Activated CD4-positive, alpha-beta memory T cell treated with anti-CD3 and anti-CD28 coated beads, Interleukin-2, amount 10 ng/mL, durations not matched to agents 7 days and 5 days (primary cell): ENCODE measurements at regions not wholly inside any gene's neighbourhood (a gene's known extent, or its start where the extent isn't known, plus 50 kb on each side); places are given as distances from the start of the nearest gene placed in this dataset.
"Not testable (repeated sequence)": the region's sequence is repeated elsewhere in the genome, so short reads cannot be mapped to it uniquely, and the experiment has no call there.

Experiments
- CTCF ChIA-PET: fragments of 350-600 bp; sonication (Branson Sonifier 250); formaldehyde crosslinking; loops from one replicate; lab custom pipeline; 2021; ENCODE audit warnings: antibody characterized with exemption, inconsistent platforms; lab: Charles Lee
- POLR2A ChIA-PET: fragments of 350-600 bp; sonication (Branson Sonifier 250); formaldehyde crosslinking; loops from one replicate; lab custom pipeline; 2021; ENCODE audit warnings: antibody characterized with exemption; lab: Charles Lee
- DNase-seq: peaks from one replicate; pipeline ENCODE4 v3.0.0-alpha.2; 2020
- H3K27ac Mint-ChIP-seq: one replicate; pipeline ENCODE4 v1.8.0; 2021; ENCODE audit warnings: mild to moderate bottlenecking, mixed read lengths
- H3K27me3 Mint-ChIP-seq: one replicate; pipeline ENCODE4 v1.8.0; 2021; ENCODE audit warnings: mixed read lengths
- H3K36me3 Mint-ChIP-seq: one replicate; pipeline ENCODE4 v1.8.0; 2021; ENCODE audit warnings: low read depth, mixed read lengths
- H3K4me1 Mint-ChIP-seq: one replicate; pipeline ENCODE4 v1.8.0; 2021; ENCODE audit warnings: mixed read lengths
- H3K4me3 Mint-ChIP-seq: one replicate; pipeline ENCODE4 v1.8.0; 2021; ENCODE audit warnings: mild to moderate bottlenecking, mixed read lengths
- H3K9me3 Mint-ChIP-seq: one replicate; pipeline ENCODE4 v1.8.0; 2021; ENCODE audit warnings: mixed read lengths

DNA sequence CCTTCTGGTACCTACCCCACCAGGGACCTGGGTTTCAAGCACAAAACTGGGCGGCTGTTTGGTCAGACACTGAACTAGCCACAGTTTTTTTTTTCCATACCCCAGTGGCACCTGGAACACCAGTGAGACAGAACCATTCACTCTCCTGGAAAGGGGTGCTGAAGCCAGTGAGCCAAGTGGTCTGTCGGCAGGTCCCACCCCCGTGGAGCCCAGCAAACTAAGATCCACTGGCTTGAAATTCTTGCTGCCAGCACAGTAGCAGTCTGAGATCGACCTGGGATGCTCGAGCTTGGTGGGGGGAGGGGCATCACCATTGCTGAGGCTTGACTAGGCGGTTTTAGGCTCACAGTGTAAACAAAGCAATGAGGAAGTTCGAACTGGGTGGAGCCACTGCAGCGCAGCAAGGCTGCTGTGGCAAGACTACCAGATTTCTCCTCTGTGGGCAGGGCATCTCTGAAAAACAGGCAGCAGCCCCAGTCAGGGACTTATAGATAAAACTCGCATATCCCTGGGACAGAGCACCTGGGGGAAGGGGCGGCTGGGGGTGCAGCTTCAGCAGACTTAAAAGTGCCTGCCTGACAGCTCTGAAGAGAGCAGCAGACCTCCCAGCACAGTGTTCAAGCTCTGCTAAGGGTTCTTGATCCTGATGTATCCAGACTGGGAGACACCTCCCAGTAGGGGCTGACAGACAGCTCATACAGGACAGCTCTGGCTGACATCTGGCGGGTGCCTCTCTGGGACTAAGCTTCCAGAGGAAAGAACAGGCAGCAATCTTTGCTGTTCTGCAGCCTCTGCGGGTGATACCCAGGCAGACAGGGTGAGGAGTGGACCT, 223.0 kb downstream of the COX18 start:
- POLR2A ChIA-PET = no interaction called here
- Mint-ChIP-seq H3K9me3 (peaks cover 2% of the 10 kb centered on the region), H3K27ac (no peak overlapping the region)

DNA sequence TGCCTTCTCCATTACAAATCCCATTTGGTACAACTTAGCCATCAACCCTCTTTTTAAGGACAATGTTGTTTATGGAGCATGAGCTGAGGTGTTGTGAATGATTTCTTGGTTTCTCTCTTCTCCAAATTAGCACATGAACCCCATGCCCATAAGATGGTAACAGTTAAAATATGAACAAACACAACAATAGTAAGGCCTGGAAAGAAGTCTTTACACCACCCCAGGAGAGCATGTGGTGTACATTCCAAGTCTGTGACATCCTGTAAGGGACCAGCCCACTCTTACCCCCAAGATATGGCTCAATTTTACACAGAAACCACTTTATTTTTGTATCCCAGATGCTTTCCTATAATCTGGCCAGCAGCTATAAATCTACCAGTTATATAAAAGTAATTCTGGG, 226.1 kb downstream of the COX18 start:
- no peak for DNase-seq
- Mint-ChIP-seq H3K4me3 (no peak overlapping the region), H3K36me3 (no peaks in the 10 kb centered on the region), H3K27ac (no peak overlapping the region), H3K4me1 (no peaks in the 10 kb centered on the region), H3K9me3 (peaks cover 2% of the 10 kb centered on the region), H3K27me3 (no peaks in the 10 kb centered on the region)
- CTCF ChIA-PET = no interaction called here
- POLR2A ChIA-PET = no interaction called here

More for the DNA sequence above, 223.0 kb downstream of the COX18 start:
- Mint-ChIP-seq H3K4me3 (no peak overlapping the region), H3K27me3 (no peaks in the 10 kb centered on the region), H3K4me1 (no peaks in the 10 kb centered on the region), H3K36me3 (no peaks in the 10 kb centered on the region)
- DNase-seq = no peak
- CTCF ChIA-PET = no interaction called here

DNA sequence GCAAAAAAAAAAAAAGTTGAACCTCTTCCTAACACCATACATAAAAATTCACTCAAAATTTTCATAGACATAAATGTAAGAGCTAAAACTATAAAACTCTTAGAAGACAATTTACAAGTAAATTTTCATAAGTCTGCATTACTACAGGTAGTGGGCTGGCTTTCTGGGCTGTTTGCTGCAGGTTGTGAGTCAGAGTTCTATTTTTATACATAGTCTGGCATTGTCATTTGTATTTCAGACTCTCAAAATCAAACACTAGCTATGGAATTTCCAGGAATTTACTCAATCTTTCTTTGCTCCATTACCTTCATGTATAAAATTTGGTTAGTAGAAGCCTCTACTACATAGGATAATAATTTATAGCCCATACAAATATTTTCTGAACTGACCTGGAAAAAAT, 227.2 kb downstream of the COX18 start:
- Mint-ChIP-seq H3K36me3 (no peaks in the 10 kb centered on the region), H3K4me3 (no peak overlapping the region), H3K27me3 (no peaks in the 10 kb centered on the region), H3K4me1 (no peaks in the 10 kb centered on the region), H3K27ac (no peak overlapping the region), H3K9me3 (peaks cover under 1% of the 10 kb centered on the region)
- ChIA-PET CTCF (interaction anchor here (0.7 kb wide), 1 partner anchor 69 kb away, joined by 4 read pairs; no protein-coding TSS in a partner anchor), POLR2A (no interaction called here)
- no peak for DNase-seq

DNA sequence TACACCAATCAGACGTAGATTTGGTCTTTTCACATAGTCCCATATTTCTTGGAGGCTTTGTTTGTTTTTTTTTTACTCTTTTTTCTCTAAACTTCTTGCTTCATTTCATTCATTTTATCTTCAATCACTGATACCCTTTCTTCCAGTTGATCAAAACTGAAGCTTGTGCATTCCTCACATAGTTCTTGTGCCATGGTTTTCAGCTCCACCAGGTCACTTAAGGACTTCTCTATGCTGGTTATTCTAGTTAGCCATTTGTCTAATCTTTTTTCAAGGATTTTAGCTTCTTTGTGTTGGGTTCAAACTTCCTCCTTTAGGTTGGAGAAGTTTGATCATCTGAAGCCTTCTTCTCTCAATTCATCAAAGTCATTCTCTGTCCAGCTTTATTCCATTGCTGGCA, 229.3 kb downstream of the COX18 start:
- H3K4me1 Mint-ChIP-seq, CTCF ChIA-PET, H3K36me3 Mint-ChIP-seq, H3K9me3 Mint-ChIP-seq, DNase-seq, H3K4me3 Mint-ChIP-seq, H3K27me3 Mint-ChIP-seq, POLR2A ChIA-PET, H3K27ac Mint-ChIP-seq: not testable (repeated sequence)

DNA sequence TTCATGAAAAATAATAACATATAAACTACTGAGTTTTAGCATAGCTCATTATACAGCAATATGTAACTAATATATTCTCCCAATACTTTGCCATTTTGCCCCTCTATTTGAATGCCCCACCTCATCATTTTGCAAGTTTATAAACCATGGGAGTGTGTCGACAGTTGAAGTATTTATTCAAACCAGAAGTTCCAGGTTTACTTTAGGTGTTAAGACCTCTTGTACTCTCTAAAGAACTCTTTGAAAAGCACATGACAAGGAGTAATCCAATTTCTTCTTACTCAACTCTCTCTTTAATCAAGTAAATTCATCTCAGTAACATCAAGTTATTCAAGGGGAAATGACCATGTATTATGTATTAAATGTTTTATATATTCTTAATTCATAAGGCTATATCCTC, 240.7 kb downstream of the COX18 start:
- POLR2A ChIA-PET = no interaction called here
- CTCF ChIA-PET = no interaction called here

DNA sequence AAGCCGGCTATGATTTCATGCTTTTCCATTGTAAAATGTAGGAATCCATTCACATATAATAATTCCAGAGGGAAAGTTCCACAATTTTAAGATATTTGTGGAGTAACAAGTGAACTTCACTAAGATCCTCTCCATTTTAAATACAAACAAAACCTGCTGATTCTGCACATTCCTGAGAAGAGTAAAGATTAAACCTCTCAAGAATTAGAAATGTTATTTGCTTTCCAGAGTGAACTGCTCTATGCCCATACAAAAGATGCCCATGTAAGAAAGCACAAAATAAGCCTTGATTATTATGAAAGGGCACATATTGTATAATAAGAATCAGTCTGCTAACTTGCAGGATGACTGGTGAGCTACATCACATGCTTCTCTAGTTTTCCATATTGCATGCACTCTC, 241.5 kb downstream of the COX18 start:
- ChIA-PET POLR2A (no interaction called here), CTCF (no interaction called here)
- Mint-ChIP-seq H3K4me1 (no peaks in the 10 kb centered on the region), H3K9me3 (peaks cover 5% of the 10 kb centered on the region), H3K27me3 (no peaks in the 10 kb centered on the region), H3K27ac (no peak overlapping the region), H3K4me3 (no peak overlapping the region), H3K36me3 (no peaks in the 10 kb centered on the region)
- no peak for DNase-seq

More for the DNA sequence above, 240.7 kb downstream of the COX18 start:
- Mint-ChIP-seq H3K4me1 (no peaks in the 10 kb centered on the region), H3K36me3 (no peaks in the 10 kb centered on the region), H3K4me3 (no peak overlapping the region), H3K27me3 (no peaks in the 10 kb centered on the region), H3K27ac (no peak overlapping the region), H3K9me3 (peaks cover 6% of the 10 kb centered on the region)
- DNase-seq = no peak

DNA sequence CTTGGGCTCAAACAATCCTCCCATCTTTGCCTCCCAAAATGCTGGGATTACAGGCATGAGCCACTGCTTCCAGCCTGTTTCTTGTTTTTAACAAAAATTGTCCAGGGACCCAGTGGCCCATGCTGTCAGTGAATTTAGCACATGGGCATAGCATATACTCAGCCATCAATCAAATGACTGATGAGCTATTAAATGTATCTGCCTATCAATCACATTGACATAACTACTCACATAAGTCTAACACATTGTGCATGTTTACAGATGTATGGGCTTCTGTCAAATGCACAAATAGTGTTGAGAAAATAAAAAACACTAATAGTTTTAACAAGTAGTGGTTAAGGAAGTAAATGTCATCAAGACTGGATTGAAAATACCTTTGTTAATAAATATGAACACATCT, 249.4 kb downstream of the COX18 start:
- Mint-ChIP-seq H3K27me3 (no peaks in the 10 kb centered on the region), H3K36me3 (no peaks in the 10 kb centered on the region), H3K4me1 (no peaks in the 10 kb centered on the region), H3K27ac (no peak overlapping the region), H3K9me3 (no peaks in the 10 kb centered on the region), H3K4me3 (no peak overlapping the region)
- CTCF ChIA-PET = no interaction called here
- POLR2A ChIA-PET = no interaction called here
- no peak for DNase-seq

DNA sequence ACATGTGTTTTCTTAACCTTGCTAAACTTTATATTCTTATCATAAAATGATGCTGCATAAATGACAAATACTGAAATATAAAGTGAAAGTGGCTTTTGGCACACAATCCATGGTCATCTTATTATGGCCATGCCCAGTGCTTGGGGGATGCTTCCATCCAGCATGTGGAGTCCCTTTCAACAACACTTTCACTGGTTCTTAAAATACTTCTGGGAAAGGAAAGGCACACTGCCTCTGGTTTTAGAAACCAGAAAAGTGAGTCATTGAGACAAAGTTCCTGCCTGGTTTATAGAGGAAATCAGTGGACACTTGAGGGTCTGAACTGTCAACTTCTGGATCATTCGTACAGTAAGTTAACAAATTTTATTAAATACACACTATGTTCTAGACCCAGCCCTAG, 248.0 kb upstream of the ADAMTS3 start:
- H3K27me3 Mint-ChIP-seq = no peaks in the 10 kb centered on the region
- CTCF ChIA-PET = no interaction called here
- H3K27ac Mint-ChIP-seq = no peak overlapping the region
- POLR2A ChIA-PET = no interaction called here
- H3K36me3 Mint-ChIP-seq = no peaks in the 10 kb centered on the region
- no peak overlapping the region for H3K4me3 Mint-ChIP-seq
- no peaks in the 10 kb centered on the region for H3K4me1 Mint-ChIP-seq
- no peaks in the 10 kb centered on the region for H3K9me3 Mint-ChIP-seq
- DNase-seq = no peak

DNA sequence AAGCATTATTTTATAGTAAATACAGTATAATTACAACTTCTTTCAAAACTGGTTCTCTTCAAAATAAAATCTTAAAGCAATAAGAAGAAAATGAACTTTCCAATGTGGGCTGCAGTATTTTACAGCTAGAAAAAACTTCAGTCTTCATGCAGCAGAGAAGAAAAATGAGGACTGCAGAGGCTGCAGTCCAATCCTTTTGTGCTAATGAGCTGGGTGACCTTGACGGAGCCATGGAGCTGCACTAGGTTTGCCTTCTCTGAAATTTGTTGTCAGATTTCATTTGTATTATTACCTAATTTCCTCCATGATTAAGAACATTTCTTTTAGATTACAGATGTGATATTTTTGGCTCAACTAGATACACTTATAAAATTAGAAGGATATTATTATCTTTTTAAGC, 245.2 kb upstream of the ADAMTS3 start:
- ChIA-PET CTCF (no interaction called here), POLR2A (no interaction called here)
- no peaks in the 10 kb centered on the region for H3K9me3 Mint-ChIP-seq
- H3K4me1 Mint-ChIP-seq = no peaks in the 10 kb centered on the region
- no peak overlapping the region for H3K4me3 Mint-ChIP-seq
- no peaks in the 10 kb centered on the region for H3K27me3 Mint-ChIP-seq
- no peak overlapping the region for H3K27ac Mint-ChIP-seq
- DNase-seq = no peak
- no peaks in the 10 kb centered on the region for H3K36me3 Mint-ChIP-seq

DNA sequence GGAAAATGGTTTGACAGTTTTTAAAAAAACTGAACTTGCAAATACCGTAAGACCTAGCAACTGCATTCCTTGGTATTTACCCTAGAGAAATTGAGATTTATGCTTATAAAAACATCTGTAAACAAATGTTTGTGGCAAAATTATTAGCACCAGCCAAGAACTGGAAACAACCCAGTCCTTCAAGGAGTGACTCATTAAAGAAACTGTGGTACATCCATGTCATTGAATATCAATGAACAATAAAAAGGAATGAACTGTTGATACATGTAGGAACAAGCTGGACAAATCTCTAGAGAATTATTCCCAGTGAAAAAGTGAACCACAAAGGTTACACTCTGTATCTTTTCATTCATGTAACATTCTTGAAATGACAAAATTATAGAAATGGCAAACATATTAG, 240.2 kb upstream of the ADAMTS3 start:
- no peaks in the 10 kb centered on the region for H3K9me3 Mint-ChIP-seq
- DNase-seq = no peak
- no peak overlapping the region for H3K27ac Mint-ChIP-seq
- no peaks in the 10 kb centered on the region for H3K27me3 Mint-ChIP-seq
- no peak overlapping the region for H3K4me3 Mint-ChIP-seq
- POLR2A ChIA-PET = no interaction called here
- H3K4me1 Mint-ChIP-seq = no peaks in the 10 kb centered on the region
- CTCF ChIA-PET = no interaction called here
- no peaks in the 10 kb centered on the region for H3K36me3 Mint-ChIP-seq

DNA sequence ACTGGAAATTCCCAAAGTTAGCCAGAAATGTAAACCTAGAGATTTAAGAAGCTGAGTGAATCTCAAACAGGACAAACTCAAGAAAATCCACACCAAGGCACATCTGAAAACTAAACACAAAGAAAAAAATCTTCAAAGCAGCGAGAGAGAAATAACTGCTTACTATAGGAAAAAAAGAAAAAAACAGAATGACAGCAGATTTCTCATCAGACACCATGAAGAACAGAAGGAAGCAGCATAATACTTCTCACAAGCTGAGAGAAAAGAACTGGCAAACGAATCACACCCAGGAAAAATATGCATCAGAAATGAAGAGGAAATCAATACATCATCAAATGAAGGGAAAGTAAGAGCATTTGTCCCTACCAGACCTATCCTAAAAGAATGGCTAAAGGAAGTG, 236.3 kb upstream of the ADAMTS3 start:
- H3K4me1 Mint-ChIP-seq = no peaks in the 10 kb centered on the region
- no peak overlapping the region for H3K27ac Mint-ChIP-seq
- CTCF ChIA-PET = no interaction called here
- H3K9me3 Mint-ChIP-seq = no peaks in the 10 kb centered on the region
- DNase-seq = no peak
- POLR2A ChIA-PET = no interaction called here
- H3K27me3 Mint-ChIP-seq = no peaks in the 10 kb centered on the region
- no peak overlapping the region for H3K4me3 Mint-ChIP-seq
- H3K36me3 Mint-ChIP-seq = no peaks in the 10 kb centered on the region

DNA sequence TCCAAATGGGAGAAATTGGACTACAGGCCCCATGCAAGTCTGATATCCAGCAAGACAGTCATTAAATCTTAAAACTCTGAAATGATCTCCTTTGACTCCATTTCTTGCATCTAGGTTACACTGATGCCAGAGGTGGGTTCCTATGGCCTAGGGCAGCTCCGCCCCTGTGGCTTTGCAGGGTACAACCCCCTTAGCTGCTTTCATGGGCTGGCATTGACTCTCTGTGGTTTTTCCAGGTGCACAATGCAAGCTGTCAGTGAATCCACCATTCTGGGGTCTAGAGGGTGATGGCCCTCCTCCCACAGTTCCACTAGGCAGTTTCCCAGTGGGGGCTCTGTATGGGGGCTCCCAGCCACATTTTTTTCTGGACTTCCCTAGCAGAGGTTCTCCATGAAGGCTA, 228.5 kb upstream of the ADAMTS3 start:
- H3K27me3 Mint-ChIP-seq = no peaks in the 10 kb centered on the region
- H3K9me3 Mint-ChIP-seq = peaks cover 2% of the 10 kb centered on the region
- no peak overlapping the region for H3K27ac Mint-ChIP-seq
- ChIA-PET POLR2A (no interaction called here), CTCF (no interaction called here)
- no peaks in the 10 kb centered on the region for H3K36me3 Mint-ChIP-seq
- no peak for DNase-seq
- no peak overlapping the region for H3K4me3 Mint-ChIP-seq
- H3K4me1 Mint-ChIP-seq = no peaks in the 10 kb centered on the region

DNA sequence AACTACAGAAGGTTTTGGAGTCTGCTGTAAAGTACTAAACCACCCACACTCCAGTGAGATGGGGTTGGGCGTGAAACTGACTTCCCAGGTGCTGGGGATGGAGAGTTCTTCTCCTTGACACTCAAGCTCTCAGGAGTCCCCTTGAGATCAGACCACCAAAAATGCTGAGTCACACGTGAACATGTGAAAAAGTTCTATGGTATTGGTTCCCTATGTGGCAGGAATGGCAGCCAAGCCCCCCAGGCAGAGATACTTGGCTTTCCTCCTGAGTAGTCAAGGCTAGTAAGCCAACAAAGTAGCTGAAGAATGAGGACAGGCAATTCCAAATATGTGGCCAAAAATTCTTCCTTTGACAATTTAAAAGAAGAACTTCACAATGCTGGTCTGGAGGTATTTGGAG, 222.0 kb upstream of the ADAMTS3 start:
- no peak for DNase-seq
- Mint-ChIP-seq H3K27me3 (no peaks in the 10 kb centered on the region), H3K9me3 (no peaks in the 10 kb centered on the region), H3K36me3 (no peaks in the 10 kb centered on the region), H3K27ac (no peak overlapping the region), H3K4me1 (no peaks in the 10 kb centered on the region), H3K4me3 (no peak overlapping the region)
- ChIA-PET POLR2A (no interaction called here), CTCF (no interaction called here)

DNA sequence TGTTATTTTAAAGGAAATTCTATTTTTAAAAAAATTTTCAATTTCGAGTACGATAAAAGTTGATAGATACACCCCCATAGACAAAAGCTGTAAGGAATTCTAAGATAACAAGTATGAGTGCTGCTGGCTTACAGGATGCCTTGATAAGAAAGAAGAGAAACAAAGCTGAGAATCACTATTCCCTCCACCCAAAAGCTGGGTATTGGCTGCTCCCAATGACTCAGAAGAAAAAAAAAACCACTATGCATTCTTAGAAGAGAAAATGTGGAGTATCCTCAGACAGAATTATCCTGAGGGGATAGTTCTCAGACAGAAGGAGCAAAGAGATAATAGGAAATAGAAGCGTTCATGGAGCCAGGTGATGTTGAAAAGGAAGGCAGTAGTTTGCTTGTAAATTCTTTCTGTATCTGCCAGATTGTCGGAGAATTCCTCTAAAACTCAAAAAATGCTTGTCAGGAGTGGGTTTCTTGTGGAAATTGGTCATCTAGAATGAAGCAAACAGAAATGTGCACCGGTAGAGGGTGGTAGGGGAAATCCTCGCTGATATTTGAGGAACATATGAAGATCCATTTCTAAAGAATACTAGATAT, 217.5 kb upstream of the ADAMTS3 start:
- no peak for DNase-seq
- Mint-ChIP-seq H3K9me3 (no peaks in the 10 kb centered on the region), H3K4me3 (no peak overlapping the region), H3K27ac (no peak overlapping the region), H3K36me3 (no peaks in the 10 kb centered on the region), H3K27me3 (no peaks in the 10 kb centered on the region), H3K4me1 (no peaks in the 10 kb centered on the region)
- ChIA-PET POLR2A (no interaction called here), CTCF (no interaction called here)
